ENCODE measurements at regions not wholly inside any gene's neighbourhood (a gene's known extent, or its start where the extent isn't known, plus 50 kb on each side); places are given as distances from the start of the nearest gene placed in this dataset.

GRCh38 chr5:124884114-124884513, 137.7 kb upstream of the ZNF608 start:
- TF ChIP-seq CTCF (IDR thresholded peaks at IDR 0.05) (no peak), POLR2A (IDR thresholded peaks at IDR 0.05) (no peak)
